HFF-Myc (cell line): ENCODE measurements at regions not wholly inside any gene's neighbourhood (a gene's known extent, or its start where the extent isn't known, plus 50 kb on each side); places are given as distances from the start of the nearest gene placed in this dataset.
"Not testable (repeated sequence)": the region's sequence is repeated elsewhere in the genome, so short reads cannot be mapped to it uniquely, and the experiment has no call there.

Experiments used
- DNase-seq: peaks from one replicate; pipeline ENCODE4 v3.0.0-alpha.2; 2011; ENCODE audit warnings: low read depth; ENCODE audit errors: extremely low read depth
- H3K4me3 ChIP-seq: replicated peaks from 2 replicates; pipeline ENCODE4 v1.5.1; 2011; ENCODE audit warnings: low read depth, mild to moderate bottlenecking, control low read depth, low read length
- TF ChIP-seq, protein P1 (sequence below): IDR thresholded peaks from 2 replicates; pipeline ENCODE4 v1.5.1; 2012; ENCODE audit warnings: mild to moderate bottlenecking, low read depth, low read length, control low read depth; ENCODE audit errors: missing control alignments

DNA sequence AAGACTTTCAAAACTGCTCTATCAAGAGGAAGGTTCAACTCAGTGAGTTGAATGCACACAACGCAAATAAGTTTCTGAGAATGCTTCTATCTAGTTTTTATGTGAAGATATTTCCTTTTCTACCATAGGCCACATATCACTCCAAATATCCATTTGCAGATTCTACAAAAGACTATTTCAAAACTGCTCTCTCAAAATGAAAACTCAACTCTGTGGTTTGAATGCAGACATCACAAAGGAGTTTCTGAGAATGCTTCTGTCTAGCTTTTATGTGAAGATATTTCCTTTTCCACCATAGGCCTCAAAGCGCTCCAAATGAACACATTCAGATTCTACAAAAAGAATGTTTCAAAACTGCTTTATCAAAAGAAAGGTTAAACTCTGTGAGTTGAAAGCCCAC, 1093.1 kb upstream of the DEFB115 start:
- DNase-seq, H3K4me3 ChIP-seq: not testable (repeated sequence)

DNA sequence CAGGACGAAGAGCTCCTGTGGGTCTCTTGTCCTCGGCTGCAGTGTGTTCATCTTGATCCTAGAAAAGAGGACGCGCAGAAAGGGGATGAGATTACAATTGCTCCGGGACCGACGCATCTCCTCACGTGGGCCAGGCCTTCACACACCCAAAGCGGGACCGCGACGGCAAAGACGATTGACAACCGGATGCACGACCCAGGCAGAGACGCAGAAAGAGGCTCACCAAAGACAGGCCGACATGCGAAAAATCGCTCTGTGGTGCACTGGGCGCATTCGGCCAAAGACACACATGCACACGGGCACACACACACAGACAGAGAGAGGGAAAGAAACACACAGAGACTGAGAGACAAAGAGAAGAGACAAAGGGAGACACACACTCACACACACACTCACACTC, 1089.9 kb upstream of the DEFB115 start:
- TF ChIP-seq, protein P1, sequence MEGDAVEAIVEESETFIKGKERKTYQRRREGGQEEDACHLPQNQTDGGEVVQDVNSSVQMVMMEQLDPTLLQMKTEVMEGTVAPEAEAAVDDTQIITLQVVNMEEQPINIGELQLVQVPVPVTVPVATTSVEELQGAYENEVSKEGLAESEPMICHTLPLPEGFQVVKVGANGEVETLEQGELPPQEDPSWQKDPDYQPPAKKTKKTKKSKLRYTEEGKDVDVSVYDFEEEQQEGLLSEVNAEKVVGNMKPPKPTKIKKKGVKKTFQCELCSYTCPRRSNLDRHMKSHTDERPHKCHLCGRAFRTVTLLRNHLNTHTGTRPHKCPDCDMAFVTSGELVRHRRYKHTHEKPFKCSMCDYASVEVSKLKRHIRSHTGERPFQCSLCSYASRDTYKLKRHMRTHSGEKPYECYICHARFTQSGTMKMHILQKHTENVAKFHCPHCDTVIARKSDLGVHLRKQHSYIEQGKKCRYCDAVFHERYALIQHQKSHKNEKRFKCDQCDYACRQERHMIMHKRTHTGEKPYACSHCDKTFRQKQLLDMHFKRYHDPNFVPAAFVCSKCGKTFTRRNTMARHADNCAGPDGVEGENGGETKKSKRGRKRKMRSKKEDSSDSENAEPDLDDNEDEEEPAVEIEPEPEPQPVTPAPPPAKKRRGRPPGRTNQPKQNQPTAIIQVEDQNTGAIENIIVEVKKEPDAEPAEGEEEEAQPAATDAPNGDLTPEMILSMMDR, result no peak
- DNase-seq, result no peak
- H3K4me3 ChIP-seq, result no peak overlapping the region

DNA sequence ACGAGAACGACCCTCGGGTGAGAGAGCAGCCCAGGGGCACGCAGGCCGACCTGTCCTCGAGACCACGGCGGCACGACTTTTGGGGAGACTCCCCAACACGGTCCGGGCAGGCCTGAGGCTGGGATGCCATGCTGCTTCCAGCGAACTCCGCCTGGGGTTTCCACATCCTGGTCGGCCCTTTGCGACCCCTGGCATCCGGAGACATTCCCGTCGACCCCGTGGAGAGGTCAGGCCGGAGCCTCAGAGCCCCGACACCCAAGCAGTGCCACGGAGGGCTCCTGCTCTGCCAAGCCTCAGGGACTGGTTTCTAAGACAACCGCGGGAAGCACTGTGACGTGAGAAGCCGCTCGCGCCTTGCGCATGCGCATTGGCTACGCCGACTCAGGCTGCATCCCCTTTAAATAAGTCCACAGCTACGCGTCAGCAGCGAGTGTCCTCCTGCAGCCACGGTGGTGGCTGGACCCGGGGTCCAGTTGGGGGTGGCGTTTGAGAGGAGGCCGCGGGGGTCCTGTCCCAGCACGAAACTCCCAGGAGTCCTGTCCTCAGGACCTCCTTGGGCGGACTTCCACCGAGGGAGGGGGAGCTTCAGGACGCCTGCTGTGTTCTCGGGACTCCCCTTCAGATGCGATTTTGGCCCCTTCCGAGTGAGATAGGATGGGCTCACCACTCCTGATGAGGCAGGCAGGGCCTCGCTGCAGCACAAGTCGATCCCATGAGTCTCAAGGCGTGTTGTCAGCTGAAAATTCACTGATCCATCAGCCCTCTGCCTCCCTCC, 1089.3 kb upstream of the DEFB115 start:
- TF ChIP-seq, protein P1, result no peak
- DNase-seq, result no peak
- H3K4me3 ChIP-seq, result no peak overlapping the region

DNA sequence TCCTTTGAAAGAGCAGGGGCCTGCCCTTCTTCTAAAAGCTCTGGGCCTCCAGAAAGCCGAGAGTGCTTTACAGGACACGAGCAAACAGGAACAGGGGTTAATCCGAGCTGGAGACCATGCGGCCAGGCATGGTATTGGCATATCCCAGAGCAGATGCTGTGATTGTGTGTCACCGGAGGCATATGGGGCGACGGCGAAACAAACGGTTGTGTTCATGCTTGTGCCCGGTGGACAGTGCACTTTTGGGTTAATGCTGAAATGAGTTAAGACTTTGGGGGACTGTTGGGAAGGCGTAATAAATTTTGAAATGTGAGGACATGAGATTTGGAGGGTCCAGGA, 1088.7 kb upstream of the DEFB115 start:
- H3K4me3 ChIP-seq, result no peak overlapping the region
- DNase-seq, result no peak
- TF ChIP-seq, protein P1, result no peak

- TF ChIP-seq, protein P1, result no peak
- no peak for DNase-seq
- no peak overlapping the region for H3K4me3 ChIP-seq
These were observed 1081.8 kb upstream of the DEFB115 start for GRCh38 chr20:30175681-30176080.

DNA sequence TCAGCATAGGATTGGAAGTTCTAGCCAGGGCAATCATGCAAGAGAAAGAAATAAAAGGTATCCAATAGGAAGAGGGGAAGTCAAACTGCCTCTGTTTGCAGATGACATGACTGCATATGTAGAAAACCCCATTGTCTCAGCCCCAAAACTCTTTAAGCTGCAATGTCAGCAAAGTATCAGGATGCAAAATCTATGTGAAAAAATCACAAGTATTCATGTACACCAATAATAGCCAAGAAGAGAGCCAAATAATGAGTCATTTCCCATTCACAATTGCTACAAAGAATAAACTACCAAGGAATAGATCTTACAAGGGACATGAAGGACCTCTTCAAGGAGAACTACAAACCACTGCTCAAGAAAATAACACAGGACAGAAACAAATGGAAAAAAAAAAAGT, 1074.3 kb upstream of the DEFB115 start:
- not testable (repeated sequence) for DNase-seq, H3K4me3 ChIP-seq

GRCh38 chr20:30191785-30192184, 1065.7 kb upstream of the DEFB115 start:
- not testable (repeated sequence) for DNase-seq

DNA sequence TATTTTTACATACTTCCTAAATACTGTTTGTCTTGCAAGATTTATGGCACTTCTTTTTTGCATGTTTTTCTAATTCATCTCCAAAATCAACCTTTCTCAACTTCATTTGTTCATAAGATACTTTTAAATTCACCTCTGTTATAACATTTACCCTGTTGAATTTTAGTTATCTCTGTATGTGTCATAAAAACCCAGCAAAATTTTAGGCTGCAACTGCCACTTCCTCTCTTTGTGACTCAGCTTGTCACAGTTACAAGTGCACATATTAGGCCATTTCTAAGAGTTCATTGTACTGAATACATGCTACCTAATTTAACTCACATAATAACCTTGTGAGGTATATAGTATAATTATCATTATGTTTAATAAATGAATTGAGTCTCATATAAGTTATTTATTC, 1023.0 kb upstream of the DEFB115 start:
- H3K4me3 ChIP-seq, DNase-seq: not testable (repeated sequence)

More at GRCh38 chr20:30191785-30192184, 1065.7 kb upstream of the DEFB115 start:
- not testable (repeated sequence) for H3K4me3 ChIP-seq

- H3K4me3 ChIP-seq, DNase-seq: not testable (repeated sequence)
These were observed 982.4 kb upstream of the DEFB115 start for GRCh38 chr20:30275073-30275472.
